Stimulated activated CD4-positive, alpha-beta T cell treated with anti-CD3 and anti-CD28 coated beads, TNF-alpha, amount 100 ng/mL, for 4 hours (primary cell): ENCODE measurements at regions not wholly inside any gene's neighbourhood (a gene's known extent, or its start where the extent isn't known, plus 50 kb on each side); places are given as distances from the start of the nearest gene placed in this dataset.
A peak's percentile ranks its signal among the peaks of the same experiment; 100 is the strongest.
"Not testable (repeated sequence)": the region's sequence is repeated elsewhere in the genome, so short reads cannot be mapped to it uniquely, and the experiment has no call there.

ENCODE experiments used
- DNase-seq, 3 experiments: peaks; one replicate each; pipeline ENCODE4 v3.0.0-alpha.2; 2020; ENCODE audit warnings: low read depth in 3 of 3

DNA sequence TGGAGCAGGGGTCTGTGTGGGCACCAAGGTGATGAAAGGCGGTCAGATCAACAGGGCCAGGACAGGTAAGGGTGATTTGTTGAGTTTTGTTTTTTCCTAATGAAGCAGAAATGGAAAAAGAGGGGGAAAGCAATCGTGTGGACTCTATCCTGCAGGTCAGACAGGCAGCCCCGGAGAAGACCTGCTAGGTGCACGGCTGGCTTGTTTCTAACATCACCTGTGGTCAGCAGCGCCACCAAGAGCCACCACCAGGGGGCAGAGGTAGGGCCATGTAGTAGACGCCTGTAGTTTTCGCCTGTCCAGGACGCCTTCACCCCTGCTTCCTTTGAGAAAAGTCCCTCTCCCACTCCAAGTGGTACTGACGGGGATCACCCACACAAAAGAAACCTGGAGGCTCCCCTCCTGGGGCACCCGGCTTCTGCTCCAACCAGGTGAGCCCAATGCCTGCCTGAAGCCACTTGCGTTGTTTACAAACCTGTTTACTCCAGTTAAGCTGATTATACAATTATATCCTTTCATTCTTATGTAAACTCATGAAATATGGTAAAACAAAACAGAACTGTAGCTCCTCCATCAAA, 54.2 kb upstream of the SEC14L1 start:
- DNase-seq = peak; percentile 68 to 74 (median 71)

- peak in 1 of 3 experiments; percentile 9 for DNase-seq
These were observed 52.9 kb upstream of the SEC14L1 start for GRCh38 chr17:77087650-77088454.

DNA sequence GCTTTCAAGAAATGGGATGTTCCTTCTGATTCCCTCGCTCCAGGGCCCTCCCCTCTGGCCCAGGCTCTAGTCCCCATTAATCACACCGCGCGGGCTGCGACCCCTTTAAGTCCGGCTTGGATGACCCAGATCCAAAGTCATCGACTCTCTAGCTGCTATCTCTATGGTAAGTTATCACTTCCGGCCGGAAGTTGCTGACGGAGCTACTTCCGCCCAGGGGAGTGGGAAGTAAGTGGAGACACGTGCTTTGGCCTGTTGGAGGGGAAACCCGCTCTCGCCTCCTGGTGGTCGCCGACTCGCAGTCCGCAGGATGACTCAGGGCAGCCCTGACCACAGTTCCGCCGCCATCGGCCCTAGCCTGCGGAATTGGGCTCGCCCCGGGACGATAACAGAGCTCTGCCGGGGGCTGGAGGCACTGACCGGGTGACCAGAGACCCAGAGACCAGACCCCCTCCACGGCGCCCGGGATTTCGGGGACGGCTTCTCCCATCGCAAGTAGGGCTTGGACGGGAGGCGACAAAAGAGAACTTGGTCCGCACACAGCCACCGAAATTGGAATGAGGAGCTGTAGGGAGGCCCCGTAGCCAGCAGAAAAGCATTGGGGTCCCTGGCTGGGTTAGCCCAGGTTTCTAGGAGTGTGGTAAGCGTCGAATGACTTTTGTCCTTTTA, 52.2 kb upstream of the SEC14L1 start:
- peak; percentile 65 to 78 (median 74) for DNase-seq

GRCh38 chr17:77089124-77089490, 51.7 kb upstream of the SEC14L1 start:
- no peak for DNase-seq

- DNase-seq = not testable (repeated sequence)
These were observed 50.8 kb upstream of the SEC14L1 start for GRCh38 chr17:77089949-77090348.

- no peak for DNase-seq
These were observed 50.3 kb upstream of the SEC14L1 start for GRCh38 chr17:77090476-77090875.
